HG03575 (cell line): ENCODE measurements at regions not wholly inside any gene's neighbourhood (a gene's known extent, or its start where the extent isn't known, plus 50 kb on each side); places are given as distances from the start of the nearest gene placed in this dataset.

Experiments
- ATAC-seq: cut with Tn5 transposase; IDR thresholded peaks from one replicate; pipeline ENCODE4 v1.9.1; 2021; ENCODE audit not compliant: unreplicated experiment, insufficient number of reproducible peaks, low FRiP score; ENCODE audit errors: extremely low read depth

GRCh38 chr18:29217124-29217915, 1040.4 kb upstream of the CDH2 start:
- ATAC-seq = no peak

GRCh38 chr18:29198834-29199233, 1021.9 kb upstream of the CDH2 start:
- no peak for ATAC-seq

GRCh38 chr18:29196307-29196706, 1019.4 kb upstream of the CDH2 start:
- no peak for ATAC-seq

- no peak for ATAC-seq
Observed at GRCh38 chr18:29191263-29191662, 1014.3 kb upstream of the CDH2 start.

GRCh38 chr18:29188760-29189159, 1011.8 kb upstream of the CDH2 start:
- no peak for ATAC-seq

- ATAC-seq = no peak
Observed at GRCh38 chr18:29185801-29186200, 1008.9 kb upstream of the CDH2 start.

GRCh38 chr18:29184654-29185053, 1007.7 kb upstream of the CDH2 start:
- no peak for ATAC-seq

GRCh38 chr18:29181151-29181901, 1004.4 kb upstream of the CDH2 start:
- no peak for ATAC-seq

- no peak for ATAC-seq
Observed at GRCh38 chr18:29176681-29177080, 999.8 kb upstream of the CDH2 start.

- ATAC-seq = no peak
Observed at GRCh38 chr18:29174891-29175290, 998.0 kb upstream of the CDH2 start.

- ATAC-seq = no peak
Observed at GRCh38 chr18:29172756-29173067, 995.8 kb upstream of the CDH2 start.

GRCh38 chr18:29171892-29172755, 995.2 kb upstream of the CDH2 start:
- no peak for ATAC-seq

GRCh38 chr18:29169599-29169998, 992.7 kb upstream of the CDH2 start:
- ATAC-seq = no peak

GRCh38 chr18:29164993-29165599, 988.2 kb upstream of the CDH2 start:
- ATAC-seq = no peak

GRCh38 chr18:29164020-29164706, 987.2 kb upstream of the CDH2 start:
- no peak for ATAC-seq

- ATAC-seq = no peak
Observed at GRCh38 chr18:29163596-29163995, 986.7 kb upstream of the CDH2 start.

GRCh38 chr18:29161429-29161828, 984.5 kb upstream of the CDH2 start:
- ATAC-seq = no peak

- no peak for ATAC-seq
Observed at GRCh38 chr18:29160170-29160569, 983.2 kb upstream of the CDH2 start.

GRCh38 chr18:29157905-29158304, 981.0 kb upstream of the CDH2 start:
- ATAC-seq = no peak
